Inflammatory macrophage treated with lipopolysaccharide for 4 hours (primary cell): ENCODE measurements at regions not wholly inside any gene's neighbourhood (a gene's known extent, or its start where the extent isn't known, plus 50 kb on each side); places are given as distances from the start of the nearest gene placed in this dataset.
"Not testable (repeated sequence)": the region's sequence is repeated elsewhere in the genome, so short reads cannot be mapped to it uniquely, and the experiment has no call there.

Source experiments
- DNase-seq: peaks from one replicate; pipeline ENCODE4 v3.0.0-alpha.2; 2020

GRCh38 chr14:84298663-84299195 is 1231.2 kb upstream of the FLRT2 start:
- DNase-seq = no peak

DNA sequence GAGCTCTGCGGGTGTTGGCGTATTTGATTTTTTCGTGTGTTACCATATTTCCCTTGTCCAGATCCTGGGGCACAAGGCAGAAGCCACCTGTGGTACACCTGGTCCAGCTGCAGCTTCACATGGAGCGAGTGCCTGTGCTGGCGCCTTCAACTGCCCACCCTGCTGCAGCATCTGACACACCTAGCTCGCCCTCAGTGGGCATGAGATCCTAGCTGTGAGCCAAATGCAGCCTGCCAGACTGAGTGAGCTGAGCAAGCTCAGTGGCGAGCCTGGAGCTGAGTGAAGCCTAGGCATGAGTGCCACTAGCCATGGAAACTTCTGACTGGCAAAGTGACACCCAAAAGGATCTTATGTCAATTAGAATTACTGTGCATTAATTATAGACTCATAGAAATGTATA is 1226.8 kb upstream of the FLRT2 start:
- DNase-seq = no peak

DNA sequence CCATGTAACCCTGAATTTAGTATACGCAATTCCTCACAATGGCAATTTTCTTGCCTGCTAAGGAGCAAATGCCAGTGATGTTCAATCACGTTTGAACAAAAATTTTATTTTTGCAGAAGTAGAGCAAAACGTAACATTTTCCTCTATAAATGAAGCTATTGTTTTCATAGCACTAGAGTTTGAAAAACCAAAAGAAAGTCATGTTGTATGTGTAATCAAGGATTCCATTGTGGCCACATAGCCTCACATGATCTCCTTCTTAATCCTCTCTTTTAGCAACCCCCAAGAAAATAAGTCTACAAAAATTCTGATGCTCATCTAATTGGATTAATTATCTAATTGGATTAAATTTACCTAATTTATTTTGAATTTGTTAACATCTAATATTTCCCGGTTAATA is 1217.4 kb upstream of the FLRT2 start:
- DNase-seq = no peak

- DNase-seq = no peak
These were observed 1206.5 kb upstream of the FLRT2 start for GRCh38 chr14:84323450-84323849.

DNA sequence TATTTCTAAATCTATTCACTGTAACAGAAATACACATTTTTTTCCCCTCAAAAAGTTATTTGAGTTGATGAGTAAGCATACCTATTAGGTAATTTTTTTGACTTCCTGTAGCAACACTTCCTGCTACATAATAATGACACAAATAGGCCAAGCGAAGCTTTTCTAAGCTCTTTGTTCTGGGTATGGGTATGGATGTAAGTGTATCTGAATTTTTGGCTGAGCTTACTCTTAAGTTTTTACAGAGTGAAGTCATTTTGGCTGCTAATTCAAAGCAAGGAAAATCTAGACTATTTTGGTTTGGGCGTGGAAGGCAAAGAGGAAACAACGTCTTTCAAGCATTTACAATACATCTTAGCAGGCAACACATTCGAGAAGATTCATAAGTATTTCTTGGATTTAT is 1206.0 kb upstream of the FLRT2 start:
- DNase-seq = no peak

DNA sequence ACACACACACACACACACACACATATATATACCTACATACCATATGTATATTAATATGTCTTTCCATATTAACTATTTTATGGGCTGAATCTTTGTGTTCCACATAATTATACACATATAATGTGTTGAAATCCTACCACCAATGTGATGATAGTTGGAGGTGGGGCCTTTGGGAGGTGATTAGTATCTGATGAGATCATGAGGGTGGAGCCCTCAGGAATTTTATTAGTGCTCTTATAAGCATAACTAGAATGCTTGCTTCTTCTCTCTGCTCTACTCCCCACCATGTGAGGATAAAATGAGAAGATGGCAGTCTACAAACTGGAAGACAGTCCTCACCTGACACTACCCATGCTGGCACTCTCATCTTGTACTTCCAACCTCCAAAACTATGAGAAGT is 1193.5 kb upstream of the FLRT2 start:
- no peak for DNase-seq

- DNase-seq = no peak
These were observed 1189.0 kb upstream of the FLRT2 start for GRCh38 chr14:84340938-84341337.

DNA sequence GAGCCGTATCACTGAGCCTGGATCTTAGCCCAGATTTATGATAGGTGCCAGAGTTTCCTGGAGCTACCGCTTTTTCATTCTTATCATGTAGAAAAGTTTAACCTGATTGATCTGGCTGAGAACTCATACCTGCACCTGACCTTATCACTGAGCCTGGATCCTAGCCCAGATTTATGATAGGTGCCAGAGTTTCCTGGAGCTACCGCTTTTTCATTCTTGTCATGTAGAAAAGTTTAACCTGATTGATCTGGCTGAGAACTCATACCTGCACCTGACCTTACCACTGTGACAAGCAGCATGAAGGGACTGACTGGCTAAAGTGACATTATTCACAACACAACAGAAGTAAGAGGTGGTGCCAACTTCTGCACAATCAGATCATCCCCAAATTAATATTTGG is 1188.1 kb upstream of the FLRT2 start:
- not testable (repeated sequence) for DNase-seq

- no peak for DNase-seq
These were observed 1186.3 kb upstream of the FLRT2 start for GRCh38 chr14:84343656-84344055.

DNA sequence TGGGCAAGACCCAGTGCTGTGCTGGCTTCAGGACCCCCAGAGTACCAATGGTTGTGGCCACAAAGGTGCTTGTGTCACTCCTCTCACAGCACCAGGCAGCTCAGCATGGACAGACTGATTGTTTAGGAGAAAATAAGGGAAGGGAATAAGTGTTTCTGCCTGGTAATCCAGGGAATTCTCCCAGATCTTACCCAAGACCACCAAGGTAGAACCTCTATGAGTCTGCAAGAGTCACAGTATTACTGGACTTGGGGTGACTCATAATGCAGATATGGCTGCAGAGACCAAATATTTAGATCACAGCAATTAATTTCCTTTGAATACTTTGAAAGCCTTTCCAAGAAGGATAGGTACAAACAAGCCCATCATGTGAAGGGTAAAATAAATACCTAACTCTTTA is 1178.3 kb upstream of the FLRT2 start:
- no peak for DNase-seq

- DNase-seq = no peak
These were observed 1168.5 kb upstream of the FLRT2 start for GRCh38 chr14:84361476-84361875.

- peak; percentile 18 for DNase-seq
These were observed 1154.7 kb upstream of the FLRT2 start for GRCh38 chr14:84375235-84375634.

GRCh38 chr14:84390010-84390409 is 1139.9 kb upstream of the FLRT2 start:
- no peak for DNase-seq

- DNase-seq = no peak
These were observed 1132.3 kb upstream of the FLRT2 start for GRCh38 chr14:84397631-84398030.

- DNase-seq = no peak
These were observed 1130.5 kb upstream of the FLRT2 start for GRCh38 chr14:84399296-84399910.

DNA sequence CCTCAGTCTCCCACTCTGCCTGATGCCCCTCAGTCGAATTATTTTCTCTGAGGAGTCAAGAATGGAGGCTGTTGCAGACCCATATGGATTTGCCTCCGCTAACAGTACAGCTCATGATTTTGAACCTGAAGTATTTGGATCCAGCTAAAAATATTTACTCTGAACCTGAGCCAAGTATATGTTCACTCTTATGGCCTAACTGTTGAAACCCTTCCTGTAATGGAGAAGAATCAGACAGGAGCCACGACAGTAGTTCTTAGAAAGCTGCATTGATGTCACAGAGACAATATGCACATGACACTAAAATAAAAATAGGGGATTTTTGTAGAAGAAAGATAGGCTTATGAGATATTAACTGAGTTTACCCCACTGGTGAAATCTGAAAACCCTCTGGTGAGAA is 1128.3 kb upstream of the FLRT2 start:
- no peak for DNase-seq

DNA sequence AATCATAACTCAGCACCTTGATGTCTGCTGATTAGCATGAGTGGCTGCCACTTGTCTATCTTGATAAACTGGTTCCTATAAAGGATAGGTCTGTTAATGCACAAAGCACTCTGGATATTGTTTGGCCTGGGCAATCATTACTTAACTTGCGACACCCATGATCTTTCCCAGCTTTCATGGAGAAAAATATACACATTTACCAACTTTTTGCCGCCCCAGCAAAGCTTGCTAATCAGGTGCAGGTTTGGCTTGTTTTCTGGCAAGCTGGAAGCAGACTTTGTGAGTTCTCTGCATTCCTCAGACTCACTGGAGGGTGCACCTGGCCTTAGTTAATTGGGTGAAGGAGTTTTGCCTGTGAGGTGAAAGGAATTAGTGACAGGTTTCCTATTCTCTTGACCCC is 1126.4 kb upstream of the FLRT2 start:
- DNase-seq = no peak

DNA sequence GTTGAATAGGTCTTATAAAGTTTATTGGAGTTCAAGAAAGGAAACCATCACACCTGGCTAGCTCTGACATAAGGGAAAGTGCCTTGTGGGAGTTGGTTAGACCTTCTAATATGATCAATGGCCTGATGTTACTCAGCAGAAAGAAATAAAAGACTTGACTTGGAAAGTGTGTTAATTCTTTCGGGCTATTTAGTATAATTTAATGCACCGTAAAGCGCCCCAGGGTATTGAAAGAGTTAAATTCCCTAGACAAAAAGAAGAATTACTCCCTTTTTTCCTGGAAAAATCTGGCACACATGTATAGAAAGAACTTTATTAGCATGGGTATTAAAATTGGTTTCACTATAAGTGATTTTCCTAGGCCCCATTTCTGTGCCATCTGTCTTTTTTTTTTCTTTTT is 1125.7 kb upstream of the FLRT2 start:
- no peak for DNase-seq

DNA sequence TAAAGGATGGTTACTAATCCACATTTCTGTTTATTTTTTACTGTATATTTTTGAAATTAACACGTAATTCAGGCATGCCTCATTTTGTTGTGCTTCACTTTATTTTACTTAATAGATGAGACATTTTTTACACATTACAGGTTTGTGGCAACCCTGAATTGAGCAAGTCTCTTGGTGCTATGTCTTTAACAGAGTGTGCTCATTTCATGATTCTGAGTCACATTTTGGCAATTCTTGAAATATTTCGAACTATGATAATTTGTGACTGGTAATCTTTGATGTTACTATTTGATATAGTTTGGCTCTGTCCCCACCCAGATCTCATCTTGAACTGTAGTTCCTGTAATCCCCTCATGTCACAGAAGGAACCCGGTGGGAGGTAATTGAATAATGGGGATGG is 1120.5 kb upstream of the FLRT2 start:
- DNase-seq = no peak

GRCh38 chr14:84410344-84410743 is 1119.6 kb upstream of the FLRT2 start:
- DNase-seq = no peak

GRCh38 chr14:84420221-84420620 is 1109.7 kb upstream of the FLRT2 start:
- DNase-seq = no peak

- DNase-seq = no peak
These were observed 1108.3 kb upstream of the FLRT2 start for GRCh38 chr14:84421621-84422020.

DNA sequence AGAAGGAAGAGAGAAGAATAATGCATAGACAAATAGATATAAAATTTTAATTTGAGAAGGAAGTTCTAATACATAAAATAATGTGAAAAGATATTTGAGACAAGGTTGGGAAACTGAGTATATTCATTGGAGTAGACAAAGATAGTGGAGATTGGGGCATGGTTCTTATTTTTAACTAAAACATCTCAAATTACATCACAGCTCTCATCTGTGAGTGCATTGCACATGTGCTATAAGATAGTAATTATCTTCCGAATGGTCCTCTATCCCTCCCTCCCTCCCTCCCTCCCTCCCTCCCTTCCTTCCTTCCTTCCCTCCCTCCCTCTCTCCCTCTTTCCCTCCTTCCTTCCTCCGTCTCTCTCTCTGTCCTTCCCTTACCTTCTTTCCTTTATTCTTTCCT is 1104.0 kb upstream of the FLRT2 start:
- DNase-seq = no peak

- no peak for DNase-seq
These were observed 1097.3 kb upstream of the FLRT2 start for GRCh38 chr14:84432676-84433075.

DNA sequence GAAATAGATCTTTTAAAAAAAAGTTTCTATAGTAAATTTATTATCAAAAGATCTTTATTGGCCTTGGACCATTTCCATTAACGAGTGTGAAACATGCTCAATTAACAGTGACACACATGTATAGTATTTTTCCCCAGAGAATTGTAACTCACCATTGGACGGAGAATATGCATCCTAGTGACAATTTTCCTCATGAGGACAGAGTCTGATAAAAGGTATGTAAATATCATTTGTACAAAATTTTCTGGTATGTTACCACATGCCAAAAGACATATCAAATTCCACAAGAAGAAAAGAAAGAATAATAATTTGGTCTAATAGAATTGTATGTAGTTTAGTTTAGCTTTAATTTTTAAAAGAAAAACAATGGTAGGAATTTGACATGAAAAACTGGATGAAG is 1096.0 kb upstream of the FLRT2 start:
- no peak for DNase-seq
